ENCODE measurements at regions not wholly inside any gene's neighbourhood (a gene's known extent, or its start where the extent isn't known, plus 50 kb on each side); places are given as distances from the start of the nearest gene placed in this dataset.

- no peak for ATAC-seq
- no TSS peak for BruUV-seq (replicated peaks)
- no peaks in the 10 kb centered on the region for H3K4me1 ChIP-seq (ENCODE audit: control insufficient read depth, insufficient read depth, low read length)
- intact Hi-C loops (cut with micrococcal nuclease; ENCODE audit: unreplicated experiment): no loop called here
- H3K27me3 ChIP-seq (ENCODE audit: control insufficient read depth, insufficient read depth, low read length): no peaks in the 10 kb centered on the region
- ChIA-PET CTCF (no interaction called here), POLR2A (no interaction called here)
- TF ChIP-seq POLR2AphosphoS5 (IDR thresholded peaks at IDR 0.05; ENCODE audit: low read depth, low read length) (no peak), REST (IDR thresholded peaks at IDR 0.05; ENCODE audit: insufficient read depth in 1 of 2, low read depth in 2 of 2, low read length in 1 of 2) (no peak), TCF7L2 (IDR thresholded peaks at IDR 0.05; ENCODE audit: low read depth, low read length) (no peak), CTCF (IDR thresholded peaks at IDR 0.05) (no peak), SIN3A (IDR thresholded peaks at IDR 0.05; ENCODE audit: borderline replicate concordance, insufficient read depth, low read depth, low read length) (no peak)
- no peak overlapping the region for H3K4me3 ChIP-seq (ENCODE audit: low read depth in 2 of 2, low read length in 2 of 2)
- in situ Hi-C loops (cut with HindIII; ENCODE audit: low pct_unique_long_range_greater_than_20kb, low sequenced_read_pairs): no loop called here
- no peaks in the 10 kb centered on the region for H3K36me3 ChIP-seq (ENCODE audit: control insufficient read depth, insufficient read depth, low read length)
- no peak overlapping the region for H3K27ac ChIP-seq (ENCODE audit: low read length)
- no peak for DNase-seq (ENCODE audit: low read depth, low spot score)
- H3K9me3 ChIP-seq (ENCODE audit: control insufficient read depth, insufficient read depth, low read depth, low read length): no peaks in the 10 kb centered on the region
Observed at GRCh38 chr12:66048218-66048834, 82.2 kb downstream of the LLPH start.

- ChIA-PET POLR2A (no interaction called here), CTCF (no interaction called here)
- Histone ChIP-seq H3K27ac (ENCODE audit: low read length) (no peak overlapping the region), H3K9me3 (ENCODE audit: control insufficient read depth, insufficient read depth, low read depth, low read length) (no peaks in the 10 kb centered on the region), H3K36me3 (ENCODE audit: control insufficient read depth, insufficient read depth, low read length) (no peaks in the 10 kb centered on the region), H3K4me1 (ENCODE audit: control insufficient read depth, insufficient read depth, low read length) (no peaks in the 10 kb centered on the region), H3K27me3 (ENCODE audit: control insufficient read depth, insufficient read depth, low read length) (no peaks in the 10 kb centered on the region), H3K4me3 (ENCODE audit: low read depth in 2 of 2, low read length in 2 of 2) (no peak overlapping the region)
- no peak for DNase-seq (ENCODE audit: low read depth, low spot score)
- in situ Hi-C loops (cut with HindIII; ENCODE audit: low pct_unique_long_range_greater_than_20kb, low sequenced_read_pairs) (no loop called here), intact Hi-C loops (cut with micrococcal nuclease; ENCODE audit: unreplicated experiment) (no loop called here)
- no peak for TF ChIP-seq REST (IDR thresholded peaks at IDR 0.05; ENCODE audit: insufficient read depth in 1 of 2, low read depth in 2 of 2, low read length in 1 of 2)
- no peak for TF ChIP-seq CTCF (IDR thresholded peaks at IDR 0.05)
- TF ChIP-seq POLR2AphosphoS5 (IDR thresholded peaks at IDR 0.05; ENCODE audit: low read depth, low read length): no peak
- no peak for TF ChIP-seq TCF7L2 (IDR thresholded peaks at IDR 0.05; ENCODE audit: low read depth, low read length)
- no peak for TF ChIP-seq SIN3A (IDR thresholded peaks at IDR 0.05; ENCODE audit: borderline replicate concordance, insufficient read depth, low read depth, low read length)
- BruUV-seq (replicated peaks): no TSS peak
- ATAC-seq: no peak
Observed at GRCh38 chr12:66047411-66048021, 83.0 kb downstream of the LLPH start.
